Peyer's patch (tissue), 4 donors: ENCODE measurements at regions not wholly inside any gene's neighbourhood (a gene's known extent, or its start where the extent isn't known, plus 50 kb on each side); places are given as distances from the start of the nearest gene placed in this dataset.

Experiments used
- DNase-seq, 3 donors: peaks; one replicate each; pipeline ENCODE4 v3.0.0-alpha.2; 2017 to 2019
- H3K27ac ChIP-seq, 4 donors: fragments of 200-600 bp; sonication (generic); one replicate each; pipeline ENCODE4 v1.5.1; 2016 to 2019
- H3K27me3 ChIP-seq, 2 donors: fragments of 200-600 bp; sonication (generic); one replicate each; pipeline ENCODE4 v1.5.1; 2019
- H3K36me3 ChIP-seq, 3 donors: fragments of 200-600 bp; sonication (generic); one replicate each; pipeline ENCODE4 v1.5.1; 2016 to 2019
- H3K4me1 ChIP-seq, 4 donors: fragments of 200-600 bp; sonication (generic); one replicate each; pipeline ENCODE4 v1.5.1; 2016 to 2019
- H3K4me3 ChIP-seq, 4 donors: fragments of 200-600 bp; sonication (generic); 1 replicate in 3 of 4; 2 replicates in 1 of 4; pipeline ENCODE4 v1.5.1; 2016 to 2019; ENCODE audit warnings: mild to moderate bottlenecking in 1 of 4
- H3K9me3 ChIP-seq, 4 donors: fragments of 200-600 bp; sonication (generic); one replicate each; pipeline ENCODE4 v1.5.1; 2016 to 2019; ENCODE audit warnings: mild to moderate bottlenecking in 1 of 4
- POLR2A ChIP-seq, 2 donors: fragments of 450-650 bp; IDR thresholded peaks; one replicate each; pipeline ENCODE4 v1.5.1; 2017; ENCODE audit warnings: antibody characterized with exemption in 2 of 2, mild to moderate bottlenecking in 2 of 2, moderate library complexity in 2 of 2
- TF ChIP-seq, protein P1 (sequence below), 6 experiments: fragments of 450-650 bp in 4 of 6; fragments of 200-600 bp in 2 of 6; sonication (generic) in 1 of 6; IDR thresholded peaks; one replicate each; pipeline ENCODE4 v1.5.1; 2017 to 2019; ENCODE audit warnings: antibody characterized with exemption in 6 of 6, mild to moderate bottlenecking in 3 of 6, moderate library complexity in 1 of 6

DNA sequence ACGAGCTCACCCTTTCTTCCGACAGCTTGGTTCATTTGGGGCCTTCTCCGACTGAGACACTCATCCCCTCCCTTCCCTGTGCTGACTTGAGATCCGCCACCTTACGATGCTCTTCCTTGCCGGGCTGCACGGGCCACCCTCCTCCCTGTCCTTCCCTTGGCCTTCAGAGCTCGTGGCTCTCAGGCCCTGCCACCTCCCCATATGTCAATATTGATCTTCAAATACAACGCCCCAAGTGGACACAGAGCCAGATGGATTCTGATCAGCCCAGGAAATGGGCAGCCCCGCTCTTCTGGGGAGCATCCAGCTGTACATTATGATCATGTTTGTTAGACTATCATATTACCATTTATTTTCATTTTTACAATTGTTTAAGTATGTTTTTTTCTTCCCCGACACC is 812.8 kb downstream of the TBC1D22A start:
- Histone ChIP-seq H3K4me3 (no peak overlapping the region), H3K36me3 (no peaks in the 10 kb centered on the region), H3K27ac (no peak overlapping the region), H3K4me1 (no peaks in the 10 kb centered on the region), H3K9me3 (no peaks in the 10 kb centered on the region), H3K27me3 (no peaks in the 10 kb centered on the region)
- no peak for DNase-seq
- TF ChIP-seq POLR2A (IDR thresholded peaks at IDR 0.05) = no peak
- TF ChIP-seq, protein P1, sequence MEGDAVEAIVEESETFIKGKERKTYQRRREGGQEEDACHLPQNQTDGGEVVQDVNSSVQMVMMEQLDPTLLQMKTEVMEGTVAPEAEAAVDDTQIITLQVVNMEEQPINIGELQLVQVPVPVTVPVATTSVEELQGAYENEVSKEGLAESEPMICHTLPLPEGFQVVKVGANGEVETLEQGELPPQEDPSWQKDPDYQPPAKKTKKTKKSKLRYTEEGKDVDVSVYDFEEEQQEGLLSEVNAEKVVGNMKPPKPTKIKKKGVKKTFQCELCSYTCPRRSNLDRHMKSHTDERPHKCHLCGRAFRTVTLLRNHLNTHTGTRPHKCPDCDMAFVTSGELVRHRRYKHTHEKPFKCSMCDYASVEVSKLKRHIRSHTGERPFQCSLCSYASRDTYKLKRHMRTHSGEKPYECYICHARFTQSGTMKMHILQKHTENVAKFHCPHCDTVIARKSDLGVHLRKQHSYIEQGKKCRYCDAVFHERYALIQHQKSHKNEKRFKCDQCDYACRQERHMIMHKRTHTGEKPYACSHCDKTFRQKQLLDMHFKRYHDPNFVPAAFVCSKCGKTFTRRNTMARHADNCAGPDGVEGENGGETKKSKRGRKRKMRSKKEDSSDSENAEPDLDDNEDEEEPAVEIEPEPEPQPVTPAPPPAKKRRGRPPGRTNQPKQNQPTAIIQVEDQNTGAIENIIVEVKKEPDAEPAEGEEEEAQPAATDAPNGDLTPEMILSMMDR (IDR thresholded peaks at IDR 0.05) = no peak

DNA sequence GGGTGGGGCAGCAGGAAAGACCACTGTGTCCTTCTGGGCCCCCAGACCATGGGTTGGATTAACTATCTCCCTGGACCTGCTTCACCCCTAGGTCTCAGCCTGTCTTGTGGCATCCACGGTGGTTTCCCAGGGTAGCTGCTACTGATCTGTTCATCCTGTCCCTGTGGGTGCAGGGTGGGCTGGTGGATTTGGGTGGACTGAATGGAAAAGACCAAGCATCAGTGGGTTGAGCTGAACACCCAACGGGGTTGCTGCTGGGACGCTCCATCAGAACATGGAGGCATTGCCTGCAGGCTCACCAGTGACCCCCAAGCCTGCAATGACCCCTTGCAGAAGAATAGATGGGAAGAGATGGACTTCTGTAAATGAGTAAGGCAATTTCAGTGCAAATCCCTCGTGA is 812.1 kb downstream of the TBC1D22A start:
- no peak overlapping the region for H3K27ac ChIP-seq
- no peak for TF ChIP-seq POLR2A (IDR thresholded peaks at IDR 0.05)
- TF ChIP-seq, protein P1 (IDR thresholded peaks at IDR 0.05) = no peak

DNA sequence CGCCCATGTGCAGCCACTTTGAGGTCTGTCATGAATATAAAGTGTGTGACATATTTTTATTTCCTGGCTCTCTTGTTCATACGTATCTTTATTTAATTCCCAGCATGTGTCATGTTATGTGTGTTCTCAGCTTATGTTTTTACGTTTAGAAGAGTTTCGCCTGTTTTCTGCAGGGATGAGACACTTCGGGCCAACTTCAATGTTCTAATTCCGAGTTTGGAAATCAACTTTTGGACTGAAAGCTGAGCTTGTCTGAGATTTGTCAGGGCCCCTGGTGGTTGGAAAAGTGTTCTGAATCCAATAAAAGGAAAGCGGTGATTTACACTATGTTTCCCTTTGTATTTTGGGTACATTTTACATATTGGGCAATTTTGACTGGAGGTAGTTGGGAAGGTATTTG is 810.7 kb downstream of the TBC1D22A start:
- Histone ChIP-seq H3K4me1 (no peaks in the 10 kb centered on the region), H3K4me3 (no peak overlapping the region), H3K9me3 (no peaks in the 10 kb centered on the region), H3K27ac (no peak overlapping the region), H3K36me3 (no peaks in the 10 kb centered on the region), H3K27me3 (no peaks in the 10 kb centered on the region)
- TF ChIP-seq POLR2A (IDR thresholded peaks at IDR 0.05) = no peak
- TF ChIP-seq, protein P1 (IDR thresholded peaks at IDR 0.05) = no peak
- DNase-seq = no peak

More for the DNA sequence above, 812.1 kb downstream of the TBC1D22A start:
- DNase-seq = no peak
- no peak overlapping the region for H3K4me3 ChIP-seq
- no peaks in the 10 kb centered on the region for H3K36me3 ChIP-seq
- no peaks in the 10 kb centered on the region for H3K9me3 ChIP-seq
- no peaks in the 10 kb centered on the region for H3K27me3 ChIP-seq
- H3K4me1 ChIP-seq = no peaks in the 10 kb centered on the region

DNA sequence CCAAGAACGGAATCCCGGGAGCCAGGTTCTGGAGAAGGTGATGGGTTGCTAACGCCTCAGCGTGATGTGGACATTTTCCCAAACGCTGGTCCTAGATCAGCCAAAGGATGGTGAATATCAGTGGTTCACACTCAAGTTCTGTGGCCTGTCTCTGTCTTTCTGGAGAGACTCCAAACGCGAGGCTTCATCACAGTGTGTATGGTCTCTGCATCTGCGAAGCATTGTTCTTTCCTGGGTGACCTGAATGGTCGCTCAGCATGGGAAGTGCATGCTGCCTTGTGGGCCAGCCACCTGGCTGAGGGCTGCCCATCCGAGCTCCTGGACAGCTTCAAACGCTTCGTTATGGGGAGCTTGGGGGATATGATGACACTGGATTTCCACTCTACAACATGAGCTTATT is 810.0 kb downstream of the TBC1D22A start:
- Histone ChIP-seq H3K4me3 (no peak overlapping the region), H3K9me3 (no peaks in the 10 kb centered on the region), H3K27ac (no peak overlapping the region), H3K4me1 (no peaks in the 10 kb centered on the region), H3K27me3 (no peaks in the 10 kb centered on the region), H3K36me3 (no peaks in the 10 kb centered on the region)
- no peak for DNase-seq
- no peak for TF ChIP-seq POLR2A (IDR thresholded peaks at IDR 0.05)
- TF ChIP-seq, protein P1 (IDR thresholded peaks at IDR 0.05) = no peak

DNA sequence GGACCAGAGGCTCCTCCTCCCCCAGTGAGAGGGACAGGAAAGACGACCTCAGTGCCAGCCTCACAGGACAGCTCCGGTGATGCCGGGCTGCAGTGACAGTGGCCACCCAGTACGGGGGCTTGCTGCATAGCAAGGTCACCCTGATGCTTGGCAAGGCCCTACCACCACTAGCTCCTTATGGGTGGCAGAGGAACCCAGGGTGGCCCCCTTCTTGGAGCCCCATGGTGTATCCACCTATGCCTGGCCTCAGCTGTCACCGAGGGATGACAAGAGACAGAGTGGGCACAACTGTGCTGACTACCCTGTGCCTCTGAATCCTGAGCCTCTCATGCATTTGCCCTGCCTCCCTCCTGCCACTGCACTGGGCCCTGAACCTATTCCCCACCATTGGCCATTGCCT is 809.2 kb downstream of the TBC1D22A start:
- peak in 1 of 3 donors; percentile 24 for DNase-seq
- H3K4me3 ChIP-seq = no peak overlapping the region
- H3K4me1 ChIP-seq = no peaks in the 10 kb centered on the region
- H3K27ac ChIP-seq = no peak overlapping the region
- H3K36me3 ChIP-seq = no peaks in the 10 kb centered on the region
- no peaks in the 10 kb centered on the region for H3K9me3 ChIP-seq
- H3K27me3 ChIP-seq = no peaks in the 10 kb centered on the region
- TF ChIP-seq, protein P1 (IDR thresholded peaks at IDR 0.05) = no peak
- TF ChIP-seq POLR2A (IDR thresholded peaks at IDR 0.05) = no peak

DNA sequence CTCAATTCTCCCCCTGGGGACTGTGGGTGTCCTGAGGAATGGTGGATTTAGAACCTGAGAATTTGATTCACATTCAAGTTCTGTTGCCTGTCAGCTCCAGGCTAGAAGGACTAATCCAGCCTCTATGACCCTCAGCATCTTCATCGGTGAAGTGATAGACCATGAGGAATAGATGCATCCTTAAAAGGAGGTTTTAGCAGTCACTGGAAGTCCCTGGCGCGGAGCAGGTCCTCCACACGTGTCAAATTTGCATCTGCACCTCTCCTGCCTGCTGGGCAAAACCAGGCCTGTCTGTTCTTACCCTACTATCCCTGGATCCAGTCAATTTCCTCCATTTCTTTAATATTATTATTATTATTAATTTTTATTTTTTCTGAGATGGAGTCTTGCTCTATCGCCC is 808.4 kb downstream of the TBC1D22A start:
- no peaks in the 10 kb centered on the region for H3K4me1 ChIP-seq
- H3K4me3 ChIP-seq = no peak overlapping the region
- DNase-seq = no peak
- H3K9me3 ChIP-seq = no peaks in the 10 kb centered on the region
- H3K27me3 ChIP-seq = no peaks in the 10 kb centered on the region
- H3K27ac ChIP-seq = no peak overlapping the region
- H3K36me3 ChIP-seq = no peaks in the 10 kb centered on the region
- TF ChIP-seq POLR2A (IDR thresholded peaks at IDR 0.05) = no peak
- TF ChIP-seq, protein P1 (IDR thresholded peaks at IDR 0.05) = no peak
